ENCODE measurements at regions not wholly inside any gene's neighbourhood (a gene's known extent, or its start where the extent isn't known, plus 50 kb on each side); places are given as distances from the start of the nearest gene placed in this dataset.
"Not testable (repeated sequence)": the region's sequence is repeated elsewhere in the genome, so short reads cannot be mapped to it uniquely, and the experiment has no call there.

DNA sequence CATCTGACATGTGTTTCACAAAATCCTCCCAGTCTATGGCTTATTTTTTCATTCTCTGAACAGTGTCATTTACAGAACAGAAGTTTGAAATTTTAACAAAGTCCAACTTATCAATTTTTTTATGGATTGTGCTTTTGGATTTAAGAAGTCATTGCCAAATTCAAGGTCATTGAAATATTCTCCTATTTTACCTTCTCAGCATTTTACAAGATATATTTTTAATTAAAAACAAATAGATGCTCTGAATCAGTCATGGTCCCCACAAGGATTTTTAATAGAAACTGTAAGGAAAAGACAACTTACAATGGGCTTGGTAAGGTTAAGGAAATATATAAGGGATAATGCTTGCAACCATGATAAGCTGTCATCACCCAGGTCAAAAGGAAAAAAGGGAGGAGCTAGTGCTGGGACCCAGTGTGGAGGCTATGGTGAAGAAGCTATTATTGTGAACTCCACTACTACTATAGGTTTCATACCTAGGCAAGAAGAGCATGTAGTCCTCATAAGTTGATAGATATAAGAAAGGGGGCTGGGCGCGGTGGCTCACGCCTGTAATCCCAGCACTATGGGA is 144.5 kb upstream of the KCNJ15 start:
- Mint-ChIP-seq H3K4me3 (ENCODE audit: unreplicated experiment) (no peak overlapping the region), H3K27me3 (ENCODE audit: insufficient read depth, unreplicated experiment) (no peaks in the 10 kb centered on the region), H3K9me3 (ENCODE audit: unreplicated experiment) (no peaks in the 10 kb centered on the region), H3K36me3 (ENCODE audit: insufficient read depth, unreplicated experiment) (no peaks in the 10 kb centered on the region), H3K4me1 (ENCODE audit: insufficient read depth, unreplicated experiment) (no peaks in the 10 kb centered on the region), H3K27ac (ENCODE audit: low read depth, unreplicated experiment) (no peak overlapping the region)
- ChIA-PET CTCF (interaction anchor here (0.6 to 2.1 kb wide), 3 partner anchors 15 to 411 kb away, joined by 3 to 6 read pairs (median 4); no protein-coding TSS in a partner anchor), POLR2A (interaction anchor here (0.6 kb wide), 1 partner anchor 707 kb away, joined by 4 read pairs; no protein-coding TSS in a partner anchor)
- TF ChIP-seq, protein P1, sequence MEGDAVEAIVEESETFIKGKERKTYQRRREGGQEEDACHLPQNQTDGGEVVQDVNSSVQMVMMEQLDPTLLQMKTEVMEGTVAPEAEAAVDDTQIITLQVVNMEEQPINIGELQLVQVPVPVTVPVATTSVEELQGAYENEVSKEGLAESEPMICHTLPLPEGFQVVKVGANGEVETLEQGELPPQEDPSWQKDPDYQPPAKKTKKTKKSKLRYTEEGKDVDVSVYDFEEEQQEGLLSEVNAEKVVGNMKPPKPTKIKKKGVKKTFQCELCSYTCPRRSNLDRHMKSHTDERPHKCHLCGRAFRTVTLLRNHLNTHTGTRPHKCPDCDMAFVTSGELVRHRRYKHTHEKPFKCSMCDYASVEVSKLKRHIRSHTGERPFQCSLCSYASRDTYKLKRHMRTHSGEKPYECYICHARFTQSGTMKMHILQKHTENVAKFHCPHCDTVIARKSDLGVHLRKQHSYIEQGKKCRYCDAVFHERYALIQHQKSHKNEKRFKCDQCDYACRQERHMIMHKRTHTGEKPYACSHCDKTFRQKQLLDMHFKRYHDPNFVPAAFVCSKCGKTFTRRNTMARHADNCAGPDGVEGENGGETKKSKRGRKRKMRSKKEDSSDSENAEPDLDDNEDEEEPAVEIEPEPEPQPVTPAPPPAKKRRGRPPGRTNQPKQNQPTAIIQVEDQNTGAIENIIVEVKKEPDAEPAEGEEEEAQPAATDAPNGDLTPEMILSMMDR (IDR thresholded peaks at IDR 0.05; ENCODE audit: unreplicated experiment): no peak
- intact Hi-C loops (cut with micrococcal nuclease): no loop called here
- no peak for DNase-seq (ENCODE audit: unreplicated experiment)
- BruUV-seq (replicated peaks): no TSS peak

DNA sequence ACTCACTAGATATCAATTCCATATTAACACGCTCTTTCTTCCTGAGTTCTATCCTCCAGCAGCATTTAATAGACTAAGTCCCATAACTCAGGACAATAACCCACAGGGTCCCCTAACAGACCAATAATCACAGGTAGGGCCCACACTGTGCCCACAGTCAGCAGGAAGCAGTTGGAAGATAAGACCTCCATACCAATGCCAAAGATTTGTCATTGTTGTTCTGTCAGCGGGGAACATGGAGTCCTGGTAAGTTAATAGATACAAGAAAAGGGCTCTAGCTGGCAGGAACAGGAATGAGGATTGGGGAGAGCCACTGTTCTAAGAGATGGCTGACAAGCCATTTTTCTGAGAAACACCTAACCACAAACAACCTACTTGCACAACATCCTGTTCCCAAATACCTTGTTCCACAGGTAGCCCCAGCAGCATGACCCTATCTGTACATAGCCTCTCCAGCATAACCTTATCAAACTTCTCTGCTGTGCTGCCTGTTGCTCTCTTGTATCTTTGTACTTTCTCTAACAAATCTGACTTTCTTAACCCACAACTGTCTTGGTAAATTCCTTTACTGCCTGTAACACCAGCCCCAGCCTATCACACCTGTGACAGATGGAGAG is 142.0 kb upstream of the KCNJ15 start:
- H3K4me3 Mint-ChIP-seq (ENCODE audit: unreplicated experiment): no peak overlapping the region
- BruUV-seq (replicated peaks): no TSS peak
- CTCF ChIA-PET: interaction anchor here (0.9 to 1.2 kb wide), 2 partner anchors 12 to 404 kb away, joined by 3 to 4 read pairs; no protein-coding TSS in a partner anchor
- no peak overlapping the region for H3K27ac Mint-ChIP-seq (ENCODE audit: low read depth, unreplicated experiment)
- no peak for DNase-seq (ENCODE audit: unreplicated experiment)
- TF ChIP-seq, protein P1 (IDR thresholded peaks at IDR 0.05; ENCODE audit: unreplicated experiment): no peak
- no peaks in the 10 kb centered on the region for H3K27me3 Mint-ChIP-seq (ENCODE audit: insufficient read depth, unreplicated experiment)
- H3K36me3 Mint-ChIP-seq (ENCODE audit: insufficient read depth, unreplicated experiment): no peaks in the 10 kb centered on the region
- intact Hi-C loops (cut with micrococcal nuclease): no loop called here
- POLR2A ChIA-PET: no interaction called here
- H3K9me3 Mint-ChIP-seq (ENCODE audit: unreplicated experiment): no peaks in the 10 kb centered on the region
- no peaks in the 10 kb centered on the region for H3K4me1 Mint-ChIP-seq (ENCODE audit: insufficient read depth, unreplicated experiment)

DNA sequence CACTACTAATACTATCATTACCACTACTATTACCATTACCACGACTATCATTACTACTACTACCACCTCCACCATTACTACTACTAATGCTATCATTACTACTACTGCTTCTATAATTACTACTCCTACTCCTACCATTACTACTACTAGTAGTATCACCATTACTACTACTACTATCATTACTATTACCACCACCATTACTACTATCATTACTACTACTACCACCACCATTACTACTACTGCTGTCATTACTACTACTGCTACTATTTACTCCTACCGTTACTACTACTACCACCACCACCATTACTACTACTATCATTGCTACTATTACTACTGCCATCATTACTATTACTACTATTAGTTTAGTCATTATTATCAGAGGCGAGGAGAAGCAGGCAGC is 140.9 kb upstream of the KCNJ15 start:
- BruUV-seq (replicated peaks): no TSS peak
- intact Hi-C loops (cut with micrococcal nuclease): no loop called here
- no peak overlapping the region for H3K27ac Mint-ChIP-seq (ENCODE audit: low read depth, unreplicated experiment)
- no peak overlapping the region for H3K4me3 Mint-ChIP-seq (ENCODE audit: unreplicated experiment)
- DNase-seq (ENCODE audit: unreplicated experiment): no peak
- peaks cover 3% of the 10 kb centered on the region for H3K36me3 Mint-ChIP-seq (ENCODE audit: insufficient read depth, unreplicated experiment)
- ChIA-PET CTCF (interaction anchor here (0.7 to 1.4 kb wide), 3 partner anchors 10 to 405 kb away, joined by 3 to 4 read pairs (median 4); no protein-coding TSS in a partner anchor), POLR2A (no interaction called here)
- no peaks in the 10 kb centered on the region for H3K27me3 Mint-ChIP-seq (ENCODE audit: insufficient read depth, unreplicated experiment)
- TF ChIP-seq, protein P1 (IDR thresholded peaks at IDR 0.05; ENCODE audit: unreplicated experiment): no peak
- H3K4me1 Mint-ChIP-seq (ENCODE audit: insufficient read depth, unreplicated experiment): no peaks in the 10 kb centered on the region
- H3K9me3 Mint-ChIP-seq (ENCODE audit: unreplicated experiment): no peaks in the 10 kb centered on the region

DNA sequence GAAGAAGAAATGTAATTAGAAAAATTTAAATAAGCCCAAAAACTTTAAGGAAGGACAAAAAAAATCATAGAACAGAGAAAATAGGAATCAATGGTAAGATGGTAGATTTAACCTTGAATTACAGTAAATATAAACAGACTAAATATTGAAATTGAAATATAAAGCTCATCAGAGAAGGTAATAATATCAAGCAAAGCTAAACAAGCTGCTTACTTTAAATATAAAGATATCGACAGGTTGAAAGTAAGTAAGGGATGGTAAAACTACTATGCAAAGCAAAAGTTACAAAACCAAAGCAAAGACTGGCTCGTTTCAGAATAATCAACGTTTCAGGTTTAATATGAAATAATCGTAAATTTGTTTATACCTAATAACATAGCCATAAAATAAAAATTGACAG is 137.0 kb upstream of the KCNJ15 start:
- intact Hi-C loops (cut with micrococcal nuclease): no loop called here
- DNase-seq (ENCODE audit: unreplicated experiment): no peak
- Mint-ChIP-seq H3K9me3 (ENCODE audit: unreplicated experiment) (no peaks in the 10 kb centered on the region), H3K27me3 (ENCODE audit: insufficient read depth, unreplicated experiment) (no peaks in the 10 kb centered on the region), H3K4me3 (ENCODE audit: unreplicated experiment) (no peak overlapping the region), H3K36me3 (ENCODE audit: insufficient read depth, unreplicated experiment) (peaks cover 6% of the 10 kb centered on the region), H3K4me1 (ENCODE audit: insufficient read depth, unreplicated experiment) (peaks cover 4% of the 10 kb centered on the region), H3K27ac (ENCODE audit: low read depth, unreplicated experiment) (no peak overlapping the region)
- POLR2A ChIA-PET: interaction anchor here (1.0 kb wide), 1 partner anchor 25 kb away, joined by 3 read pairs; no protein-coding TSS in a partner anchor
- CTCF ChIA-PET: interaction anchor here (0.9 to 2.3 kb wide), 4 partner anchors 9 to 555 kb away, joined by 3 to 15 read pairs (median 6); no protein-coding TSS in a partner anchor
- no TSS peak for BruUV-seq (replicated peaks)
- TF ChIP-seq, protein P1 (IDR thresholded peaks at IDR 0.05; ENCODE audit: unreplicated experiment): no peak

DNA sequence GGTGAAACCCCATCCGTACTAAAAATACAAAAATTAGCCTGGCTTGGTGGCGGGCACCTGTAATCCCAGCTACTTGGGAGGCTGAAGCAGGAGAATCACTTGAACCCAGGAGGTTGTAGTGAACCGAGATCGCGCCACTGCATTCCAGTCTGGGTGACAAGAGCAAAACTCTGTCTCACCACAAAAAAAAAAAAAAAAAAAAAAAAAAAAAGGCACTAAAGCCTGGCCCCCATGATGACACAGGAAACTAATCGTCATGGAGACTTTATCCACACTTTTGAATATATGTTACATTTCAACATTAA is 136.2 kb upstream of the KCNJ15 start:
- CTCF ChIA-PET: interaction anchor here (1.7 to 2.3 kb wide), 2 partner anchors 233 to 409 kb away, joined by 5 to 15 read pairs; no protein-coding TSS in a partner anchor
- DNase-seq (ENCODE audit: unreplicated experiment); BruUV-seq (replicated peaks); intact Hi-C loops (cut with micrococcal nuclease); H3K9me3 Mint-ChIP-seq (ENCODE audit: unreplicated experiment); POLR2A ChIA-PET; H3K4me1 Mint-ChIP-seq (ENCODE audit: insufficient read depth, unreplicated experiment); H3K4me3 Mint-ChIP-seq (ENCODE audit: unreplicated experiment); H3K36me3 Mint-ChIP-seq (ENCODE audit: insufficient read depth, unreplicated experiment); H3K27me3 Mint-ChIP-seq (ENCODE audit: insufficient read depth, unreplicated experiment); H3K27ac Mint-ChIP-seq (ENCODE audit: low read depth, unreplicated experiment): not testable (repeated sequence)
